ENCODE measurements at regions not wholly inside any gene's neighbourhood (a gene's known extent, or its start where the extent isn't known, plus 50 kb on each side); places are given as distances from the start of the nearest gene placed in this dataset.

- no peak for DNase-seq
These were observed 49.8 kb upstream of the FHIP2A start for GRCh38 chr10:114771749-114772148.

Measured in suppressor macrophage treated with lipopolysaccharide for 1 hour (primary cell).